Endothelial cell of umbilical vein (primary cell): ENCODE measurements at regions not wholly inside any gene's neighbourhood (a gene's known extent, or its start where the extent isn't known, plus 50 kb on each side); places are given as distances from the start of the nearest gene placed in this dataset.

Experiments
- BruUV-seq: library from RNA; stranded (reverse); fragments of 400-500 nt; replicated peaks from 2 replicates; lab custom pipeline; 2021; lab: Mats Ljungman, UMichigan
- CTCF ChIA-PET: fragments of 300-600, 350-600 bp; sonication (Branson Sonifier 250); formaldehyde crosslinking; loops from one replicate; lab custom pipeline; 2021; ENCODE audit warnings: antibody characterized with exemption, inconsistent platforms; lab: Charles Lee
- POLR2A ChIA-PET: fragments of 300-600, 350-600 bp; sonication (Branson Sonifier 250); formaldehyde crosslinking; loops from one replicate; lab custom pipeline; 2021; ENCODE audit warnings: antibody characterized with exemption, inconsistent platforms; lab: Charles Lee
- DNase-seq: peaks from one replicate; pipeline ENCODE4 v3.0.0-alpha.2; 2011; ENCODE audit warnings: low read depth, low spot score
- FAIRE-seq: peaks from 2 replicates; lab custom pipeline; 2011; peaks lifted over from hg19 to GRCh38; lab: Jason Lieb, UNC
- H2AFZ ChIP-seq: 2 replicates; pipeline ENCODE4 v1.6.0; 2012; ENCODE audit warnings: low read depth, low read length, control low read depth, inconsistent platforms
- H3K27ac ChIP-seq: 2 replicates; pipeline ENCODE4 v1.5.1; 2011; ENCODE audit warnings: low read depth, mild to moderate bottlenecking, control low read depth, low read length, moderate library complexity; ENCODE audit not compliant: insufficient read depth
- H3K27me3 ChIP-seq, 2 experiments: 2 replicates each; pipeline versions ENCODE4 v1.6.0 to v1.6.1; 2011; ENCODE audit warnings: low read length in 2 of 2, mixed read lengths in 1 of 2; ENCODE audit not compliant: control insufficient read depth in 2 of 2, insufficient read depth in 2 of 2
- H3K36me3 ChIP-seq, 2 experiments: 2 replicates in 1 of 2; 3 replicates in 1 of 2; pipeline ENCODE4 v1.5.1; 2011; ENCODE audit warnings: low read length in 2 of 2, mild to moderate bottlenecking in 1 of 2, moderate library complexity in 1 of 2; ENCODE audit not compliant: control insufficient read depth in 2 of 2, insufficient read depth in 2 of 2; ENCODE audit errors: extremely low read depth in 1 of 2
- H3K4me1 ChIP-seq: 3 replicates; pipeline ENCODE4 v1.5.1; 2011; ENCODE audit warnings: mild to moderate bottlenecking, low read length; ENCODE audit not compliant: control insufficient read depth, insufficient read depth; ENCODE audit errors: extremely low read depth
- H3K4me2 ChIP-seq: 2 replicates; pipeline ENCODE4 v1.6.1; 2011; ENCODE audit warnings: low read length, control low read depth, mixed read lengths; ENCODE audit not compliant: insufficient read depth
- H3K4me3 ChIP-seq, 3 experiments: fragments of 200-600 bp in 1 of 3; sonication (generic), shearing (Covaris generic) in 1 of 3; replicated peaks in 1 of 3; 2 replicates each; pipeline ENCODE4 v1.5.1; 2011 to 2016; ENCODE audit warnings: control low read depth in 3 of 3, low read length in 3 of 3, mild to moderate bottlenecking in 2 of 3, inconsistent platforms in 1 of 3, low read depth in 1 of 3, moderate library complexity in 1 of 3; ENCODE audit not compliant: insufficient read depth in 1 of 3
- H3K79me2 ChIP-seq: 2 replicates; pipeline ENCODE4 v1.6.0; 2012; ENCODE audit warnings: low read length, inconsistent platforms; ENCODE audit not compliant: control insufficient read depth, insufficient read depth
- H3K9ac ChIP-seq: replicated peaks from 2 replicates; pipeline ENCODE3; 2011; ENCODE audit warnings: low read length, control low read depth; ENCODE audit not compliant: insufficient read depth; ENCODE audit errors: extremely low read depth
- H3K9me1 ChIP-seq: replicated peaks from 3 replicates; pipeline ENCODE4 v1.6.0; 2011; ENCODE audit warnings: mild to moderate bottlenecking, low read length; ENCODE audit not compliant: control insufficient read depth, insufficient read depth; ENCODE audit errors: extremely low read depth
- H3K9me3 ChIP-seq: replicated peaks from 2 replicates; pipeline ENCODE4 v1.5.1; 2012; ENCODE audit warnings: low read length, inconsistent platforms; ENCODE audit not compliant: control insufficient read depth, insufficient read depth
- H4K20me1 ChIP-seq: replicated peaks from 2 replicates; pipeline ENCODE3; 2011; ENCODE audit warnings: mild to moderate bottlenecking, low read length; ENCODE audit not compliant: control insufficient read depth, insufficient read depth; ENCODE audit errors: extremely low read depth
- CTCF ChIP-seq, 2 donors: IDR thresholded peaks; 1 replicate in 1 of 2; 2 replicates in 1 of 2; pipeline ENCODE4 v1.5.1; 2011; ENCODE audit warnings: low read length in 2 of 2, mild to moderate bottlenecking in 2 of 2, moderate library complexity in 2 of 2, control low read depth in 1 of 2, inconsistent platforms in 1 of 2, low read depth in 1 of 2; ENCODE audit not compliant: insufficient read depth in 1 of 2; ENCODE audit errors: extremely low read depth in 1 of 2
- EZH2 ChIP-seq: IDR thresholded peaks from 2 replicates; pipeline ENCODE4 v1.6.1; 2012; ENCODE audit warnings: borderline replicate concordance, low read depth, mild to moderate bottlenecking, moderate library complexity, low read length, inconsistent platforms; ENCODE audit not compliant: severe bottlenecking
- FOS ChIP-seq: IDR thresholded peaks from 2 replicates; pipeline ENCODE4 v1.6.1; 2011; ENCODE audit warnings: mild to moderate bottlenecking, low read length, moderate library complexity, borderline replicate concordance; ENCODE audit not compliant: insufficient read depth
- GATA2 ChIP-seq: IDR thresholded peaks from 2 replicates; pipeline ENCODE4 v1.7.0; 2011; ENCODE audit warnings: low read depth, mild to moderate bottlenecking, moderate library complexity, mixed read lengths, low read length; ENCODE audit not compliant: insufficient read length, insufficient read depth
- JUN ChIP-seq: IDR thresholded peaks from 2 replicates; pipeline ENCODE4 v1.6.1; 2011; ENCODE audit warnings: borderline replicate concordance, low read depth; ENCODE audit not compliant: insufficient read length, insufficient read depth
- MYC ChIP-seq: IDR thresholded peaks from one replicate; pipeline ENCODE4 v1.6.1; 2011; ENCODE audit warnings: mild to moderate bottlenecking, low read depth, low read length
- POLR2A ChIP-seq: IDR thresholded peaks from 2 replicates; pipeline ENCODE4 v1.6.1; 2012; ENCODE audit warnings: low read depth, mild to moderate bottlenecking, control low read depth, low read length
- POLR2AphosphoS5 ChIP-seq: IDR thresholded peaks from 2 replicates; pipeline ENCODE4 v1.6.1; 2012; ENCODE audit warnings: low read depth, mild to moderate bottlenecking, control low read depth, low read length, moderate library complexity; ENCODE audit not compliant: insufficient read depth
- dilution Hi-C: fragments of 300-500 bp; cut with MboI; formaldehyde crosslinking; loops from one replicate; pipeline ENCODE4 v1.15.0; 2019; ENCODE audit warnings: low sequenced_read_pairs; ENCODE audit not compliant: extremely low pct_ligation_motif_present
- intact Hi-C: fragments of 100-400 bp; cut with micrococcal nuclease; formaldehyde crosslinking; loops from one replicate; pipeline ENCODE4 v1.10.0; 2022
- TF ChIP-seq, protein P1 (sequence below): IDR thresholded peaks from 2 replicates; pipeline ENCODE4 v1.6.1; 2011; ENCODE audit not compliant: insufficient read depth, insufficient read length

DNA sequence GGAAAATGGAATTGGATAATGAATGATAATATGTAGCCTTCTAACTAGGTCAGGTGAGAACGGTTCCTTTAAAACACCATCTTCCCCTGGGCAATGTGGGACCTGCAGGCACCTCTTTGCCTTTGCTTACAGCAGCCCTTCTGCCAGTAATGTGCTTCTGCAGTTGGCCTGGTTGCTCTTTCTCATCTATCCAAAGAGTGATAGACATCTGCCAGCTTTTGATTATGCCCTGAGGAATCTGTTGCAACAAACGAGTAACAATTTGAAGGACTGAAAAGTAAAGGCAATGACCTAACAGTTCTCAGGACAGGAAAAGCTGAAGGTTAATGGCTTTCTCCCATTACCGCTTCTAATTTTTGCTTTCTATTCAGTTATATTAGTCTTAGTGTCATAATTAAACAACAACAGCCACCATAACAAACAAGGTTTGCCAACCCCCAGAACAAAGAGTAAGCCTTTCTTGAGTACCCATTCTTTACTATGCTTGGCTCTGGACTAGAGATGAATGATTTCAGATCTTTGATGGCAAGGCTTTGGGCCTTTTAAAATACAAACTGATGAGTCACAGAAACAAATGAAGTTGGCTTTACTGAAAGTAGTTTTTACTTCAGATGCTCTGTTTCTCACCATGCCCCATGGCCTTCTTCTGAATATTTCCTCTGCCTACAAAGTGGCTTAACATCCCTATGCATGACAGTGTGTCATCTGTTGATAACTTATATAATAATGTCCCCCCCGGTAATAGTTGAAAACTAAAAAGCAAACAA is 76.1 kb upstream of the KRR1 start:
- peaks cover 13% of the 10 kb centered on the region for H3K4me1 ChIP-seq
- no peaks in the 10 kb centered on the region for H3K79me2 ChIP-seq
- no peak overlapping the region for H3K27ac ChIP-seq
- no peak for FAIRE-seq
- H3K9me3 ChIP-seq: no peaks in the 10 kb centered on the region
- no peak overlapping the region for H3K4me2 ChIP-seq
- no peak overlapping the region for H2AFZ ChIP-seq
- no peaks in the 10 kb centered on the region for H3K27me3 ChIP-seq
- no peaks in the 10 kb centered on the region for H3K36me3 ChIP-seq
- H3K9me1 ChIP-seq: no peaks in the 10 kb centered on the region
- H3K9ac ChIP-seq: no peak overlapping the region
- no peaks in the 10 kb centered on the region for H4K20me1 ChIP-seq
- no peak overlapping the region for H3K4me3 ChIP-seq
- CTCF ChIA-PET: no interaction called here
- TF ChIP-seq, protein P1, sequence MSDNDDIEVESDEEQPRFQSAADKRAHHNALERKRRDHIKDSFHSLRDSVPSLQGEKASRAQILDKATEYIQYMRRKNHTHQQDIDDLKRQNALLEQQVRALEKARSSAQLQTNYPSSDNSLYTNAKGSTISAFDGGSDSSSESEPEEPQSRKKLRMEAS: no peak
- TF ChIP-seq JUN (no peak), CTCF (IDR thresholded peaks at IDR 0.05; ENCODE audit: extremely low read depth in 1 of 2, insufficient read depth in 1 of 2, low read depth in 1 of 2, low read length in 2 of 2) (no peak), FOS (no peak), EZH2 (no peak), POLR2A (no peak), MYC (no peak), POLR2AphosphoS5 (no peak), GATA2 (no peak)
- POLR2A ChIA-PET: no interaction called here
- no peak for DNase-seq
- dilution Hi-C loops: no loop called here
- BruUV-seq: no TSS peak
- intact Hi-C loops: no loop called here
